PC-9 (cell line): ENCODE measurements at regions not wholly inside any gene's neighbourhood (a gene's known extent, or its start where the extent isn't known, plus 50 kb on each side); places are given as distances from the start of the nearest gene placed in this dataset.

ENCODE experiments used
- BruUV-seq: library from RNA; stranded (reverse); fragments of 400-500 nt; replicated peaks from 2 replicates; lab custom pipeline; 2021; lab: Mats Ljungman, UMichigan
- CTCF ChIA-PET: fragments of 300-600 bp; sonication (Branson Sonifier 250); formaldehyde crosslinking; loops from one replicate; lab custom pipeline; 2022; ENCODE audit warnings: antibody characterized with exemption; lab: Charles Lee
- POLR2A ChIA-PET: fragments of 300-600 bp; sonication (Branson Sonifier 250); formaldehyde crosslinking; loops from one replicate; lab custom pipeline; 2022; ENCODE audit warnings: antibody characterized with exemption; ENCODE audit not compliant: unreplicated experiment; lab: Charles Lee
- DNase-seq, 2 experiments: peaks; one replicate each; pipeline versions ENCODE4 v3.0.0 to v3.0.0-alpha.2; 2015 to 2022; ENCODE audit warnings: mixed read lengths in 1 of 2
- H2AFZ ChIP-seq: fragments of 200-600 bp; sonication (generic); 2 replicates; pipeline ENCODE4 v1.8.1; 2017; ENCODE audit warnings: antibody characterized with exemption
- H3F3A ChIP-seq: fragments of 200-600 bp; sonication (generic); 2 replicates; pipeline ENCODE4 v1.8.1; 2017; ENCODE audit warnings: antibody characterized with exemption, mild to moderate bottlenecking, low read depth; ENCODE audit not compliant: insufficient read depth
- H3K27ac ChIP-seq: fragments of 200-600 bp; sonication (generic); 2 replicates; pipeline ENCODE4 v1.6.1; 2016; ENCODE audit warnings: mixed run types
- H3K27me3 ChIP-seq: fragments of 200-600 bp; sonication (generic); 2 replicates; pipeline ENCODE4 v1.6.1; 2016; ENCODE audit warnings: low read depth, mixed run types; ENCODE audit not compliant: insufficient read depth
- H3K36me3 ChIP-seq: fragments of 200-600 bp; sonication (generic); 2 replicates; pipeline ENCODE4 v1.6.1; 2016; ENCODE audit warnings: low read depth, mixed run types
- H3K4me1 ChIP-seq: fragments of 200-600 bp; sonication (generic); replicated peaks from 2 replicates; pipeline ENCODE4 v1.6.1; 2016; ENCODE audit warnings: mixed run types; ENCODE audit not compliant: insufficient read depth
- H3K4me2 ChIP-seq: fragments of 200-600 bp; sonication (generic); 2 replicates; pipeline ENCODE4 v1.6.1; 2017; ENCODE audit warnings: mixed run types
- H3K4me3 ChIP-seq: fragments of 200-600 bp; sonication (generic); 2 replicates; pipeline ENCODE4 v1.6.1; 2016; ENCODE audit warnings: mixed run types
- H3K79me2 ChIP-seq: fragments of 200-600 bp; sonication (generic); 2 replicates; pipeline ENCODE4 v1.6.1; 2017; ENCODE audit warnings: low read depth, mixed run types
- H3K9me2 ChIP-seq: fragments of 200-600 bp; sonication (generic); 2 replicates; pipeline ENCODE4 v1.8.1; 2017; ENCODE audit warnings: mild to moderate bottlenecking; ENCODE audit not compliant: insufficient read depth
- H3K9me3 ChIP-seq: fragments of 200-600 bp; sonication (generic); 2 replicates; pipeline ENCODE4 v1.8.1; 2016; ENCODE audit warnings: low read depth; ENCODE audit not compliant: insufficient read depth
- H4K20me1 ChIP-seq: fragments of 200-600 bp; sonication (generic); 2 replicates; pipeline ENCODE4 v1.8.1; 2017; ENCODE audit not compliant: insufficient read depth
- CTCF ChIP-seq: fragments of 200-600 bp; sonication (generic); conservative IDR thresholded peaks from 2 replicates; pipeline ENCODE4 v1.6.1; 2017; ENCODE audit warnings: mixed run types, antibody characterized with exemption, mild to moderate bottlenecking, moderate library complexity
- EZH2 ChIP-seq: fragments of 200-600 bp; sonication (generic); IDR thresholded peaks from 2 replicates; pipeline ENCODE4 v1.8.0; 2017; ENCODE audit warnings: antibody characterized with exemption, low read depth
- intact Hi-C: fragments of 100-400 bp; cut with micrococcal nuclease; formaldehyde crosslinking; loops from one replicate; pipeline ENCODE4 v1.10.0; 2022; ENCODE audit not compliant: unreplicated experiment

- no peaks in the 10 kb centered on the region for H3F3A ChIP-seq
- H3K79me2 ChIP-seq = no peaks in the 10 kb centered on the region
- H2AFZ ChIP-seq = no peak overlapping the region
- no peaks in the 10 kb centered on the region for H4K20me1 ChIP-seq
- H3K9me2 ChIP-seq = no peaks in the 10 kb centered on the region
- no peak for DNase-seq
- CTCF ChIA-PET = no interaction called here
- H3K4me3 ChIP-seq = no peak overlapping the region
- POLR2A ChIA-PET = no interaction called here
- no peaks in the 10 kb centered on the region for H3K4me1 ChIP-seq
- intact Hi-C loops = no loop called here
- BruUV-seq = no TSS peak
- H3K27me3 ChIP-seq = peaks cover under 1% of the 10 kb centered on the region; the same call in 1 of the 2 replicates
- no peaks in the 10 kb centered on the region for H3K9me3 ChIP-seq
- H3K4me2 ChIP-seq = no peak overlapping the region
- TF ChIP-seq EZH2 (no peak), CTCF (no peak)
- H3K36me3 ChIP-seq = no peaks in the 10 kb centered on the region
- H3K27ac ChIP-seq = no peak overlapping the region
Measured at GRCh38 chr22:44407987-44408828, 89.8 kb downstream of the RTL6 start.

- no peak for TF ChIP-seq EZH2
- TF ChIP-seq CTCF = no peak
- Histone ChIP-seq H3K4me1 (no peaks in the 10 kb centered on the region), H3K27me3 (no peaks in the 10 kb centered on the region), H3K36me3 (no peaks in the 10 kb centered on the region), H4K20me1 (no peaks in the 10 kb centered on the region), H3K27ac (no peak overlapping the region), H3K4me3 (no peak overlapping the region), H3F3A (no peaks in the 10 kb centered on the region), H3K9me3 (no peaks in the 10 kb centered on the region), H3K4me2 (no peak overlapping the region), H3K79me2 (no peaks in the 10 kb centered on the region), H3K9me2 (no peaks in the 10 kb centered on the region), H2AFZ (no peak overlapping the region)
- no peak for DNase-seq
- intact Hi-C loops = no loop called here
- ChIA-PET CTCF (no interaction called here), POLR2A (no interaction called here)
- no TSS peak for BruUV-seq
Measured at GRCh38 chr22:44407171-44407986, 90.7 kb downstream of the RTL6 start.

- intact Hi-C loops = no loop called here
- H3K9me2 ChIP-seq = no peaks in the 10 kb centered on the region
- no peak for DNase-seq
- H3K36me3 ChIP-seq = no peaks in the 10 kb centered on the region
- no peaks in the 10 kb centered on the region for H3K9me3 ChIP-seq
- H3K27ac ChIP-seq = no peak overlapping the region
- no TSS peak for BruUV-seq
- no peak overlapping the region for H3K4me2 ChIP-seq
- H3K4me3 ChIP-seq = no peak overlapping the region
- CTCF ChIA-PET = no interaction called here
- H3F3A ChIP-seq = no peaks in the 10 kb centered on the region
- TF ChIP-seq EZH2 (no peak), CTCF (no peak)
- H3K27me3 ChIP-seq = no peaks in the 10 kb centered on the region
- H3K79me2 ChIP-seq = no peaks in the 10 kb centered on the region
- no peaks in the 10 kb centered on the region for H3K4me1 ChIP-seq
- H2AFZ ChIP-seq = no peak overlapping the region
- H4K20me1 ChIP-seq = no peaks in the 10 kb centered on the region
- POLR2A ChIA-PET = no interaction called here
Measured at GRCh38 chr22:44406341-44407170, 91.5 kb downstream of the RTL6 start.
